HEK293 (cell line): ENCODE measurements at regions not wholly inside any gene's neighbourhood (a gene's known extent, or its start where the extent isn't known, plus 50 kb on each side); places are given as distances from the start of the nearest gene placed in this dataset.

Source experiments
- CTCF ChIP-seq: fragments of 450-650 bp; formaldehyde crosslinking; IDR thresholded peaks from 2 replicates; pipeline ENCODE4 v1.5.1; 2016; ENCODE audit warnings: missing biosample characterization, missing genetic modification characterization
- IKZF3 ChIP-seq: fragments of 450-650 bp; IDR thresholded peaks from 2 replicates; pipeline ENCODE4 v1.5.0; 2018; ENCODE audit warnings: missing biosample characterization, mild to moderate bottlenecking, missing genetic modification characterization, moderate library complexity
- ZNF18 ChIP-seq: fragments of 450-650 bp; formaldehyde crosslinking; IDR thresholded peaks from 2 replicates; pipeline ENCODE4 v1.5.1; 2016; ENCODE audit warnings: missing biosample characterization, missing genetic modification characterization
- ZNF610 ChIP-seq: fragments of 450-650 bp; formaldehyde crosslinking; IDR thresholded peaks from 2 replicates; pipeline ENCODE4 v1.5.1; 2016; ENCODE audit warnings: missing biosample characterization, missing genetic modification characterization, borderline replicate concordance

- TF ChIP-seq CTCF (tag by site-specific recombination) (no peak), IKZF3 (tag by site-specific recombination) (no peak), ZNF18 (tag by site-specific recombination) (no peak), ZNF610 (tag by site-specific recombination) (no peak)
Measured at GRCh38 chr3:124362455-124362854, 367.8 kb upstream of the UMPS start.
